ENCODE measurements at regions not wholly inside any gene's neighbourhood (a gene's known extent, or its start where the extent isn't known, plus 50 kb on each side); places are given as distances from the start of the nearest gene placed in this dataset.
"Not testable (repeated sequence)": the region's sequence is repeated elsewhere in the genome, so short reads cannot be mapped to it uniquely, and the experiment has no call there.

- DNase-seq (ENCODE audit: low read depth, low spot score) = peak; percentile 60
Measured at GRCh38 chr2:200172944-200173581, 133.4 kb upstream of the SPATS2L start.

GRCh38 chr2:200173691-200174090 lies 132.8 kb upstream of the SPATS2L start:
- DNase-seq (ENCODE audit: low read depth, low spot score) = no peak

- no peak for DNase-seq (ENCODE audit: low read depth, low spot score)
Measured at GRCh38 chr2:200174433-200175216, 131.9 kb upstream of the SPATS2L start.

- no peak for DNase-seq (ENCODE audit: low read depth, low spot score)
Measured at GRCh38 chr2:200177971-200178911, 128.3 kb upstream of the SPATS2L start.

GRCh38 chr2:200179151-200179550 lies 127.3 kb upstream of the SPATS2L start:
- DNase-seq (ENCODE audit: low read depth, low spot score) = no peak

- DNase-seq (ENCODE audit: low read depth, low spot score) = no peak
Measured at GRCh38 chr2:200180943-200181342, 125.5 kb upstream of the SPATS2L start.

- no peak for DNase-seq (ENCODE audit: low read depth, low spot score)
Measured at GRCh38 chr2:200181755-200182154, 124.7 kb upstream of the SPATS2L start.

GRCh38 chr2:200184748-200185627 lies 121.5 kb upstream of the SPATS2L start:
- no peak for DNase-seq (ENCODE audit: low read depth, low spot score)

GRCh38 chr2:200185628-200186000 lies 120.9 kb upstream of the SPATS2L start:
- no peak for DNase-seq (ENCODE audit: low read depth, low spot score)

GRCh38 chr2:200186002-200186401 lies 120.5 kb upstream of the SPATS2L start:
- DNase-seq (ENCODE audit: low read depth, low spot score) = no peak

GRCh38 chr2:200188876-200189275 lies 117.6 kb upstream of the SPATS2L start:
- DNase-seq (ENCODE audit: low read depth, low spot score) = no peak

- no peak for DNase-seq (ENCODE audit: low read depth, low spot score)
Measured at GRCh38 chr2:200189964-200190363, 116.5 kb upstream of the SPATS2L start.

- DNase-seq (ENCODE audit: low read depth, low spot score) = no peak
Measured at GRCh38 chr2:200193331-200193730, 113.2 kb upstream of the SPATS2L start.

GRCh38 chr2:200193791-200194190 lies 112.7 kb upstream of the SPATS2L start:
- DNase-seq (ENCODE audit: low read depth, low spot score) = no peak

GRCh38 chr2:200194746-200195145 lies 111.7 kb upstream of the SPATS2L start:
- DNase-seq (ENCODE audit: low read depth, low spot score) = no peak

- no peak for DNase-seq (ENCODE audit: low read depth, low spot score)
Measured at GRCh38 chr2:200199005-200199404, 107.5 kb upstream of the SPATS2L start.

- DNase-seq (ENCODE audit: low read depth, low spot score) = no peak
Measured at GRCh38 chr2:200199576-200200263, 106.8 kb upstream of the SPATS2L start.

GRCh38 chr2:200201839-200202238 lies 104.7 kb upstream of the SPATS2L start:
- DNase-seq (ENCODE audit: low read depth, low spot score) = not testable (repeated sequence)

GRCh38 chr2:200203381-200203827 lies 103.1 kb upstream of the SPATS2L start:
- no peak for DNase-seq (ENCODE audit: low read depth, low spot score)

- DNase-seq (ENCODE audit: low read depth, low spot score) = no peak
Measured at GRCh38 chr2:200208041-200208440, 98.5 kb upstream of the SPATS2L start.

Measured in smooth muscle cell of the brain vasculature (primary cell).